HEK293T (cell line): ENCODE measurements at regions not wholly inside any gene's neighbourhood (a gene's known extent, or its start where the extent isn't known, plus 50 kb on each side); places are given as distances from the start of the nearest gene placed in this dataset.

ENCODE experiments used
- ARNT ChIP-seq: fragments of 450-650 bp; IDR thresholded peaks from 2 replicates; pipeline ENCODE4 v1.6.1; 2017; ENCODE audit warnings: mild to moderate bottlenecking
- BHLHE40 ChIP-seq: fragments of 450-650 bp; IDR thresholded peaks from 2 replicates; pipeline ENCODE4 v1.6.1; 2016; ENCODE audit warnings: mild to moderate bottlenecking, moderate library complexity, borderline replicate concordance
- ELF4 ChIP-seq: fragments of 450-650 bp; IDR thresholded peaks from 2 replicates; pipeline ENCODE4 v1.6.1; 2017; ENCODE audit warnings: antibody characterized with exemption
- FOXA1 ChIP-seq: fragments of 450-650 bp; IDR thresholded peaks from 2 replicates; pipeline ENCODE4 v1.6.1; 2016; ENCODE audit warnings: mild to moderate bottlenecking
- FOXK2 ChIP-seq: fragments of 450-650 bp; IDR thresholded peaks from 2 replicates; pipeline ENCODE4 v1.6.1; 2016; ENCODE audit warnings: mild to moderate bottlenecking
- FOXM1 ChIP-seq: fragments of 450-650 bp; IDR thresholded peaks from 2 replicates; pipeline ENCODE4 v1.6.1; 2017; ENCODE audit warnings: mild to moderate bottlenecking, borderline replicate concordance
- HDGF ChIP-seq: fragments of 450-650 bp; IDR thresholded peaks from 2 replicates; pipeline ENCODE4 v1.6.1; 2017; ENCODE audit warnings: antibody characterized with exemption, borderline replicate concordance
- LEF1 ChIP-seq: fragments of 450-650 bp; IDR thresholded peaks from 2 replicates; pipeline ENCODE4 v1.6.1; 2017; ENCODE audit warnings: mild to moderate bottlenecking, borderline replicate concordance
- NFRKB ChIP-seq: fragments of 450-650 bp; IDR thresholded peaks from 2 replicates; pipeline ENCODE4 v1.6.1; 2016; ENCODE audit warnings: mild to moderate bottlenecking, moderate library complexity
- SP1 ChIP-seq: fragments of 450-650 bp; IDR thresholded peaks from 2 replicates; pipeline ENCODE4 v1.6.1; 2017
- SUZ12 ChIP-seq: fragments of 450-650 bp; IDR thresholded peaks from 2 replicates; pipeline ENCODE4 v1.6.1; 2016; ENCODE audit warnings: mild to moderate bottlenecking
- TARDBP ChIP-seq: fragments of 450-650 bp; IDR thresholded peaks from 2 replicates; pipeline ENCODE4 v1.6.1; 2016
- ZNF384 ChIP-seq: fragments of 450-650 bp; IDR thresholded peaks from 2 replicates; pipeline ENCODE4 v1.6.1; 2016
- TF ChIP-seq, protein P1 (sequence below): fragments of 450-650 bp; IDR thresholded peaks from 2 replicates; pipeline ENCODE4 v1.6.1; 2016

DNA sequence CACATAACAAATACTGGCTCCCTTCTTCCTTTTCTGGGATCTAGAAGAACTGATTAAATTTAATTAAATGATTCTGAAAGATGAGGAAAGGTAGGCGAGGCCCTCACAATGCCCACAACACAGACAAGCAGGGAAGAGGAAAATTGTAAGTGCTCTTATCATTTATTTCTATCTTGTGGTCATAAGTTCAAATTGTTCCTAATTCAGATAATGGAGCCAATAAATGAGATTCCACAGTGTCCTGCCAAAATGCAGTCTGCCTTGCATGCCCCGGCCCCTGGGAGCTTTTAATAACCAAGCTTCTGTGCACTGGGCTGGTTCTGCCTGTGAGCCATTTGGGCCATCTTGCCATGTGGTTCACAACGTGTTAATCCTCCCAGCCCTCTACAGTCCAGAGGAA, 97.0 kb downstream of the CMC2 start:
- TF ChIP-seq HDGF (no peak), LEF1 (no peak), FOXM1 (no peak), NFRKB (no peak), SP1 (no peak), BHLHE40 (no peak), FOXA1 (no peak), SUZ12 (no peak), ELF4 (no peak), ARNT (no peak), ZNF384 (no peak), FOXK2 (no peak), TARDBP (no peak)
- TF ChIP-seq, protein P1, sequence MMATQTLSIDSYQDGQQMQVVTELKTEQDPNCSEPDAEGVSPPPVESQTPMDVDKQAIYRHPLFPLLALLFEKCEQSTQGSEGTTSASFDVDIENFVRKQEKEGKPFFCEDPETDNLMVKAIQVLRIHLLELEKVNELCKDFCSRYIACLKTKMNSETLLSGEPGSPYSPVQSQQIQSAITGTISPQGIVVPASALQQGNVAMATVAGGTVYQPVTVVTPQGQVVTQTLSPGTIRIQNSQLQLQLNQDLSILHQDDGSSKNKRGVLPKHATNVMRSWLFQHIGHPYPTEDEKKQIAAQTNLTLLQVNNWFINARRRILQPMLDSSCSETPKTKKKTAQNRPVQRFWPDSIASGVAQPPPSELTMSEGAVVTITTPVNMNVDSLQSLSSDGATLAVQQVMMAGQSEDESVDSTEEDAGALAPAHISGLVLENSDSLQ: no peak
